OCI-LY7 (cell line): ENCODE measurements at regions not wholly inside any gene's neighbourhood (a gene's known extent, or its start where the extent isn't known, plus 50 kb on each side); places are given as distances from the start of the nearest gene placed in this dataset.

Source experiments
- BruUV-seq: library from RNA; stranded (reverse); fragments of 400-500 nt; replicated peaks from 2 replicates; lab custom pipeline; 2021; lab: Mats Ljungman, UMichigan
- CTCF ChIA-PET: fragments of 300-600 bp; sonication (Branson Sonifier 250); formaldehyde crosslinking; loops from one replicate; lab custom pipeline; 2022; ENCODE audit warnings: antibody characterized with exemption; ENCODE audit not compliant: unreplicated experiment; lab: Charles Lee
- POLR2A ChIA-PET: fragments of 300-600 bp; sonication (Branson Sonifier 250); formaldehyde crosslinking; loops from one replicate; lab custom pipeline; 2022; ENCODE audit warnings: antibody characterized with exemption; lab: Charles Lee
- DNase-seq: peaks from one replicate; pipeline ENCODE4 v3.0.0-alpha.2; 2015; ENCODE audit warnings: low spot score
- H2AFZ ChIP-seq: fragments of 200-600 bp; sonication (generic), shearing (Covaris generic); 2 replicates; pipeline ENCODE4 v1.6.1; 2014; ENCODE audit warnings: mild to moderate bottlenecking, antibody characterized with exemption, low read length, moderate library complexity
- H3K27ac ChIP-seq: fragments of 200-600 bp; sonication (generic); 2 replicates; pipeline ENCODE4 v1.5.1; 2014; ENCODE audit warnings: mixed run types, low read depth, mild to moderate bottlenecking, moderate library complexity, low read length, inconsistent platforms; ENCODE audit not compliant: poor library complexity, severe bottlenecking
- H3K36me3 ChIP-seq: fragments of 200-600 bp; sonication (generic); 2 replicates; pipeline ENCODE4 v1.6.1; 2014; ENCODE audit warnings: mild to moderate bottlenecking, antibody characterized with exemption, low read length, moderate library complexity, mixed read lengths; ENCODE audit not compliant: insufficient read depth
- H3K4me1 ChIP-seq: fragments of 200-600 bp; sonication (generic); 2 replicates; pipeline ENCODE4 v1.5.1; 2014; ENCODE audit warnings: mild to moderate bottlenecking, low read length; ENCODE audit not compliant: insufficient read depth, poor library complexity, severe bottlenecking
- H3K4me2 ChIP-seq: fragments of 200-600 bp; sonication (generic); 2 replicates; pipeline ENCODE4 v1.6.1; 2014; ENCODE audit warnings: mild to moderate bottlenecking, low read length
- H3K4me3 ChIP-seq: fragments of 200-600 bp; sonication (generic); 2 replicates; pipeline ENCODE4 v1.5.1; 2014; ENCODE audit warnings: mild to moderate bottlenecking, low read depth, low read length; ENCODE audit not compliant: poor library complexity, severe bottlenecking
- H3K79me2 ChIP-seq: fragments of 200-600 bp; sonication (generic); 2 replicates; pipeline ENCODE4 v1.6.1; 2016; ENCODE audit warnings: low read depth, mild to moderate bottlenecking, low read length, moderate library complexity, mixed read lengths; ENCODE audit not compliant: insufficient read depth
- H3K9me2 ChIP-seq: fragments of 200-600 bp; sonication (generic); 2 replicates; pipeline ENCODE4 v1.6.1; 2016; ENCODE audit warnings: mild to moderate bottlenecking, low read length, mixed read lengths; ENCODE audit not compliant: insufficient read depth
- H3K9me3 ChIP-seq: fragments of 200-600 bp; sonication (generic); 2 replicates; pipeline ENCODE4 v1.6.1; 2014; ENCODE audit warnings: mild to moderate bottlenecking, mixed run types, low read length, mixed read lengths
- H4K20me1 ChIP-seq: fragments of 200-600 bp; sonication (generic); 2 replicates; pipeline ENCODE4 v1.6.1; 2014; ENCODE audit warnings: mild to moderate bottlenecking, antibody characterized with exemption, low read length, moderate library complexity, mixed read lengths; ENCODE audit not compliant: insufficient read depth
- EZH2phosphoT487 ChIP-seq: fragments of 200-600 bp; sonication (generic); IDR thresholded peaks from 2 replicates; pipeline ENCODE4 v1.6.1; 2018; ENCODE audit warnings: low read depth, borderline replicate concordance, mild to moderate bottlenecking, mixed run types, antibody characterized with exemption, low read length, moderate library complexity, mixed read lengths
- intact Hi-C: fragments of 100-400 bp; cut with micrococcal nuclease; formaldehyde crosslinking; loops from one replicate; pipeline ENCODE4 v1.10.0; 2022; ENCODE audit not compliant: unreplicated experiment
- TF ChIP-seq, protein P1 (sequence below): fragments of 200-600 bp; sonication (generic); conservative IDR thresholded peaks from 2 replicates; pipeline ENCODE4 v1.5.1; 2014; ENCODE audit warnings: mild to moderate bottlenecking, antibody characterized with exemption, low read length, moderate library complexity, mixed read lengths

DNA sequence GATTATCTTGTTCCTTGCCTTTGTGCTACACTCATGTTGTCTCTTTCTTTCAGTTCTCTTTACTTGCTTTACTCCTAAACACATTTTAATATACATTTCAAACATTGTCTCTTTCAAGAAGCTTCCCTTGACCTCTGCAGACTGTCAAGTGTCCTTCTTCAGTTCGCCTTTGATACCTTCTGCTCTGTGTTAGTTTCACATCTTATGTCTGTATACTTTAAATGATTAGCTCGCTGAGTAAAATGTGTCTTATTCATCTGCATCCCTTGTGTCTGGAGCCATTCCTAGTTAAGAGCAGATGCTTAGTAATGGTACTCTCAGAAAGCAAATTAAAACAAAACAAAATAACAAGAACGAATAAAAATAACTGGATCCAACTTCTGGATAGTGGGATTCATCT is 303.3 kb downstream of the S1PR1 start:
- no TSS peak for BruUV-seq
- H3K4me2 ChIP-seq = no peak overlapping the region

DNA sequence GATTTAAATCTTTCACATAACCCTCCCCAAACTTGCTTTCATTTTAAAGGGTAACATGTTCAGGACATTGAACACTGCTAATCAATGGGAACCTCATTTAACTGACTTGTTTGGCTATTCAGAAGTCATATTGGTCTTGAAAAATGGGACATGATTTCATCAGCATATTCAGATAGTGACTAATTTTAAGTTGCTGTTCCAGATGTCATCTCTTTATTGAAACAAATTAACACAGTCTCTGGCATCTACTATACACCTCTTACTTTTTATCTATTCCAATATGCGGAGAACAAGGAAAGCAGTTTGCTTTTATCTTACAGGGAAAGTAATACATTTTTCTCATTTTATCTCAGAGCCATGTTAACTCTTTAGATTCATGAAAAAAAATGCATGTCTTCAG is 310.1 kb downstream of the S1PR1 start:
- DNase-seq = no peak
- no peaks in the 10 kb centered on the region for H3K9me3 ChIP-seq
- H3K79me2 ChIP-seq = no peaks in the 10 kb centered on the region
- ChIA-PET CTCF (no interaction called here), POLR2A (no interaction called here)
- TF ChIP-seq, protein P1, sequence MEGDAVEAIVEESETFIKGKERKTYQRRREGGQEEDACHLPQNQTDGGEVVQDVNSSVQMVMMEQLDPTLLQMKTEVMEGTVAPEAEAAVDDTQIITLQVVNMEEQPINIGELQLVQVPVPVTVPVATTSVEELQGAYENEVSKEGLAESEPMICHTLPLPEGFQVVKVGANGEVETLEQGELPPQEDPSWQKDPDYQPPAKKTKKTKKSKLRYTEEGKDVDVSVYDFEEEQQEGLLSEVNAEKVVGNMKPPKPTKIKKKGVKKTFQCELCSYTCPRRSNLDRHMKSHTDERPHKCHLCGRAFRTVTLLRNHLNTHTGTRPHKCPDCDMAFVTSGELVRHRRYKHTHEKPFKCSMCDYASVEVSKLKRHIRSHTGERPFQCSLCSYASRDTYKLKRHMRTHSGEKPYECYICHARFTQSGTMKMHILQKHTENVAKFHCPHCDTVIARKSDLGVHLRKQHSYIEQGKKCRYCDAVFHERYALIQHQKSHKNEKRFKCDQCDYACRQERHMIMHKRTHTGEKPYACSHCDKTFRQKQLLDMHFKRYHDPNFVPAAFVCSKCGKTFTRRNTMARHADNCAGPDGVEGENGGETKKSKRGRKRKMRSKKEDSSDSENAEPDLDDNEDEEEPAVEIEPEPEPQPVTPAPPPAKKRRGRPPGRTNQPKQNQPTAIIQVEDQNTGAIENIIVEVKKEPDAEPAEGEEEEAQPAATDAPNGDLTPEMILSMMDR = no peak
- no peak for TF ChIP-seq EZH2phosphoT487
- intact Hi-C loops = no loop called here
- H3K36me3 ChIP-seq = no peaks in the 10 kb centered on the region
- H3K4me3 ChIP-seq = no peak overlapping the region
- no peak overlapping the region for H3K27ac ChIP-seq
- H2AFZ ChIP-seq = no peak overlapping the region
- no peaks in the 10 kb centered on the region for H4K20me1 ChIP-seq
- no TSS peak for BruUV-seq
- H3K4me2 ChIP-seq = no peak overlapping the region
- H3K4me1 ChIP-seq = no peaks in the 10 kb centered on the region
- no peaks in the 10 kb centered on the region for H3K9me2 ChIP-seq

More for the DNA sequence above, 303.3 kb downstream of the S1PR1 start:
- intact Hi-C loops = no loop called here
- ChIA-PET POLR2A (interaction anchor here (0.6 kb wide), 1 partner anchor 131 kb away, joined by 3 read pairs; no protein-coding TSS in a partner anchor), CTCF (no interaction called here)
- no peaks in the 10 kb centered on the region for H3K9me3 ChIP-seq
- no peaks in the 10 kb centered on the region for H3K4me1 ChIP-seq
- no peak overlapping the region for H3K27ac ChIP-seq
- no peaks in the 10 kb centered on the region for H4K20me1 ChIP-seq
- no peak overlapping the region for H2AFZ ChIP-seq
- H3K9me2 ChIP-seq = no peaks in the 10 kb centered on the region
- H3K79me2 ChIP-seq = no peaks in the 10 kb centered on the region
- H3K36me3 ChIP-seq = no peaks in the 10 kb centered on the region
- no peak for DNase-seq
- TF ChIP-seq EZH2phosphoT487 = no peak
- TF ChIP-seq, protein P1 = no peak
- no peak overlapping the region for H3K4me3 ChIP-seq

DNA sequence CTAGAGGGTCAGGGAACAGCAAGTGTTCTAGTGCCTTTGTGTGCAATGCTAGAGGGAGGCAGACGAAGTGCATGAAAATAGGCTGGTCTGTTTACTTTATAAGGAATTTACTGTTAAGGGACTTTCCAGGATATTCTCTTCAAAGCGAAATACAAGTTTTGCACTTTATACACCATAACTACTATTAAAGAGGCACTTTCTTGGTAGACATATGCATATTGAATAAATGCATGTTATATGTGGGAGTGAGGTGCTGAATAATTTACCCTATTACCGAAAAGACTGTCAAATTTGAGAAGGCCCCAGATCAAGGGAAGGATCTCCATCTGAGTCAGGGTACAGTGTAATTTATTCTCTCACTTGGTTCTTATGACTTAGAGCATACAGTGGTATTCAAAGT is 310.5 kb downstream of the S1PR1 start:
- no peaks in the 10 kb centered on the region for H3K4me1 ChIP-seq
- H3K36me3 ChIP-seq = no peaks in the 10 kb centered on the region
- ChIA-PET CTCF (no interaction called here), POLR2A (no interaction called here)
- H3K9me3 ChIP-seq = no peaks in the 10 kb centered on the region
- H3K9me2 ChIP-seq = no peaks in the 10 kb centered on the region
- TF ChIP-seq, protein P1 = no peak
- TF ChIP-seq EZH2phosphoT487 = no peak
- H3K79me2 ChIP-seq = no peaks in the 10 kb centered on the region
- H2AFZ ChIP-seq = no peak overlapping the region
- intact Hi-C loops = no loop called here
- H3K4me3 ChIP-seq = no peak overlapping the region
- H3K27ac ChIP-seq = no peak overlapping the region
- no peak for DNase-seq
- no peaks in the 10 kb centered on the region for H4K20me1 ChIP-seq
- BruUV-seq = no TSS peak
- no peak overlapping the region for H3K4me2 ChIP-seq
